AG09309 (cell line): ENCODE measurements at regions not wholly inside any gene's neighbourhood (a gene's known extent, or its start where the extent isn't known, plus 50 kb on each side); places are given as distances from the start of the nearest gene placed in this dataset.

Experiments
- DNase-seq: peaks from one replicate; pipeline ENCODE4 v3.0.0-alpha.2; 2010; ENCODE audit warnings: low read depth
- H3K4me3 ChIP-seq: 2 replicates; pipeline ENCODE4 v1.5.1; 2011; ENCODE audit warnings: mild to moderate bottlenecking, low read depth, low read length, moderate library complexity; ENCODE audit not compliant: control insufficient read depth
- TF ChIP-seq, protein P1 (sequence below): IDR thresholded peaks from 2 replicates; pipeline ENCODE4 v1.5.1; 2011; ENCODE audit warnings: mild to moderate bottlenecking, low read depth, low read length, inconsistent platforms; ENCODE audit not compliant: insufficient read depth, control insufficient read depth; ENCODE audit errors: missing control alignments

DNA sequence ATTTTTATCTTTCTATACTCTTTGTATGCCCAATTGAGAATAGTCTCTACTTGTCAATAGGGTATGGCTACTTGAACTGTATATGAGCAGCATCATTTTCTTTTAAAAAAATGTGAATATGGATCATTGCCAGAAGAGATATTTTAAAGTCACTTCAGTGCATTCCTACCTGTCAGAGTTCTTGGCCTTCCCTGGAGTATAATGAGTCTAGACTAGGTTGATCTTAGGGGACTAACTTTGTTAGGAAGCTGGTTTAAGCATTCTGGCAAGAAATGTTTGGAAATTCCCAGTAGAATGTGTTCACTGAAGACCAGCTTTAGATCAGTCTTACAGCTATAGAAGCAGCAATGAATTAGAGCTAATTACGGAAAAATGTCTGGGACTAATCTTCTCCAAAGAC lies 178.2 kb downstream of the FAT4 start:
- H3K4me3 ChIP-seq = no peak overlapping the region
- TF ChIP-seq, protein P1, sequence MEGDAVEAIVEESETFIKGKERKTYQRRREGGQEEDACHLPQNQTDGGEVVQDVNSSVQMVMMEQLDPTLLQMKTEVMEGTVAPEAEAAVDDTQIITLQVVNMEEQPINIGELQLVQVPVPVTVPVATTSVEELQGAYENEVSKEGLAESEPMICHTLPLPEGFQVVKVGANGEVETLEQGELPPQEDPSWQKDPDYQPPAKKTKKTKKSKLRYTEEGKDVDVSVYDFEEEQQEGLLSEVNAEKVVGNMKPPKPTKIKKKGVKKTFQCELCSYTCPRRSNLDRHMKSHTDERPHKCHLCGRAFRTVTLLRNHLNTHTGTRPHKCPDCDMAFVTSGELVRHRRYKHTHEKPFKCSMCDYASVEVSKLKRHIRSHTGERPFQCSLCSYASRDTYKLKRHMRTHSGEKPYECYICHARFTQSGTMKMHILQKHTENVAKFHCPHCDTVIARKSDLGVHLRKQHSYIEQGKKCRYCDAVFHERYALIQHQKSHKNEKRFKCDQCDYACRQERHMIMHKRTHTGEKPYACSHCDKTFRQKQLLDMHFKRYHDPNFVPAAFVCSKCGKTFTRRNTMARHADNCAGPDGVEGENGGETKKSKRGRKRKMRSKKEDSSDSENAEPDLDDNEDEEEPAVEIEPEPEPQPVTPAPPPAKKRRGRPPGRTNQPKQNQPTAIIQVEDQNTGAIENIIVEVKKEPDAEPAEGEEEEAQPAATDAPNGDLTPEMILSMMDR = no peak
- no peak for DNase-seq

DNA sequence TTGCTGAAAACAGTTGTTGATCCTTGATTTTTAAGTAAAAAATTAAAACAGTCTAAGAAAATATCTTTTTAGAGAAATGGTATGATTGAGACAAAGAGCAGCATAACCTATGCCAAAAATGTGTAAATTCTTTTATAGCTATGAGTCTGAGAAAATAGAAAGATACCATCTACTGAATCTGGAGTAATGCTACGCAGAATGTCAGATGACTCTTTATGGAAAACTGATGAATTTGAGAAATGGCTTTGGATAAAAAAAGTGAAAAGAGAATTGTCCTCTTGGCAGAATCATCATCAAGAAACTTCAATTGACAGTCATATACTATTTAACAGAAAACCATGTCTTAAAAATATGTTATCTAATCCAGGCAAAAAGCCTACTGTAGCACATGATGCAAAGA lies 183.1 kb downstream of the FAT4 start:
- DNase-seq = no peak
- TF ChIP-seq, protein P1 = no peak

DNA sequence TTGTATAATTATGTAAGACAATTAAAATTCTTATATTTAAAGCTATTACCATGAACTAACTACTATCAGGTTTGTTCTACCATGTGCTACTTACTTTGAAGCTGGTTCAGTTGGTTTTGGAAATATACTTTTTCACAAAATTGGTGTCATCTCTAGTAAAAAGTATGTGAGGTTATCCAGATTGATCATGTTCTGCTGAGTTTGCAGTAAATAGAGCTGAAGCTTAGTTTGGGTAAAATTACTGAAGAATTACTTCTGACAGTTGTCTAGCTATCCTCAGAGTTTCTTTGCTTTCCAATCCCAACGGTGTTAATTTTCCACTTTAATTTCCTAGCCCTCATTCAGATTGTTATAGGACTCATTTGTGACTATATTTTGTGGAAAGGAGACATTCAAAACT lies 184.2 kb downstream of the FAT4 start:
- no peak overlapping the region for H3K4me3 ChIP-seq
- TF ChIP-seq, protein P1 = no peak
- DNase-seq = no peak

More for the DNA sequence above, 183.1 kb downstream of the FAT4 start:
- H3K4me3 ChIP-seq = no peak overlapping the region

DNA sequence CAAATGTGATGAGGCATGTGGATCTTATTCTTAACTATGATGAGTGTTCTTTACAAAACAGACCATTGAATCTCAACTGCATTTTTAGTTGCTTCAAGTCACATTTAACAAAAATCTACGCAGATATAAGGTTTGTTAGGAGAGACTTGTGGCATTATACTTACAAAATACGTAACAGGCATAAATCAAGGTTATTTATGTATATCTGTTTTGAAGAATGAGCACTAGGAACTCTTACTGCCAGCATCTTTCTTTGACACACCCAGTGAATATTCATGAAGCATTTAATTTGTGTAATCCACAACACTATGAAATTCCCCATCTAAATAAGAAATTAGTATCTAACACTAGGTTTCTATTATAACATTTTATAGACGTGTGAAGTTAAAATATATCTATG lies 186.3 kb downstream of the FAT4 start:
- TF ChIP-seq, protein P1 = no peak

DNA sequence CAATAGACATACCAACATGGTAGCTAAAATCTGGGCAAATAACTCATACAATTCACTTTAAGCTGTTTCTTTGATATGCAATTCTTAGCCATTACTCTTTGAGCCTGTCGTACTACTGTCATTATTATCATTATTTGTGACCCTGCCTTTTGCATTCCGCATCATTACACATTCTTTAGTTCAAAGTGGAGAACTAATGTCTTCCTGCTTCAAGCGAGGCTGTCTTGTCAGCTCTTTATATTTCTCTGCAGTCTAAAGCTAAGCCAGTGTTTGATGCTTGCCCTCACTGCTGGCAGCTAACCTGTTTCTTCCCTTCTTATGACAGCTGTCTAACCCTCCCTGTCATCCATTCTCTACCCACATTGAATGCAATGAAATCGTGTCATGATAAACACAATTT lies 186.8 kb downstream of the FAT4 start:
- TF ChIP-seq, protein P1 = no peak
- no peak overlapping the region for H3K4me3 ChIP-seq
- no peak for DNase-seq

More for the DNA sequence above, 186.3 kb downstream of the FAT4 start:
- DNase-seq = no peak
- H3K4me3 ChIP-seq = no peak overlapping the region

DNA sequence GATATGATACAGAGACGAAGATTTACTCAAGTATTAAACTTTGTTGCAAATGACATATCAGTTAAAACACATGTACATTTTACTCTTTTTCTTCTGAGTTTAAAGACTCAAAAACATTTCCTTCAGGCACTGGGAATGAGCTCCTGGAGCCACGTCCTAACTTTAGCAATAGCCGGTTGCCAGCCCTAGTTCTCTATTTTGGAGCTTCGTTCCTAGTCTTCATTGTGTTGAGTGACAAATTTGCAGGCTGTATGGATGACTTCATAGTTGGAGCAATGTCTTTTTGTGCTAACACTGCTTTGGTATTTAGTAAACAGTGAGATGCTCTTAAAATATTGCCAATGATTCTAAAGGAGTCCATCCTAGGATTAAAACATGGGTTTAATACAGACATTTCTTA lies 190.9 kb downstream of the FAT4 start:
- DNase-seq = no peak
- H3K4me3 ChIP-seq = no peak overlapping the region
- TF ChIP-seq, protein P1 = no peak

DNA sequence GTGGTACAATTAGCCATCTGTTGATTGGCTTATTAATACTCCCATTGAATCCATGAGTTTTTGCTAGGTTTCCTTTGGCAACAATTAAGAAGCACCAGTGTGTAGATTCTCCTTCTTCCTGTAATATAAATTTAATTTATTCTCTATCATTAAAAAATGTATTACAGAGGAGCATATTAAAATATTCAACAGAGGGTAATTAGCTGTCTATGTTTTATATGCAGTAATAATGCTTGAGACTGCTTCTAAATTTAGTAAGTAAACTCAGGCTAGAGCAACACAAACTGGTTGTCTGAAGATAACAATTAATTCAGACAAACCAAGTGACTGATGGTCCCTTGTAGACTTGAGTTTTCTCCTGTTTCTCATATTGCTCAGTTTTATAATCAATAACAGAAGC lies 192.4 kb downstream of the FAT4 start:
- DNase-seq = no peak
- H3K4me3 ChIP-seq = no peak overlapping the region
- TF ChIP-seq, protein P1 = no peak
